ES-I3 (cell line): ENCODE measurements at regions not wholly inside any gene's neighbourhood (a gene's known extent, or its start where the extent isn't known, plus 50 kb on each side); places are given as distances from the start of the nearest gene placed in this dataset.

Experiments
- H3K36me3 ChIP-seq: 2 replicates; pipeline ENCODE4 v1.6.1; 2013; ENCODE audit warnings: mild to moderate bottlenecking, low read length, control low read depth, moderate library complexity; ENCODE audit not compliant: insufficient read depth
- H3K4me1 ChIP-seq: 2 replicates; pipeline ENCODE4 v1.6.1; 2013; ENCODE audit warnings: mild to moderate bottlenecking, control low read depth, low read length; ENCODE audit not compliant: insufficient read depth
- H3K9ac ChIP-seq: 2 replicates; pipeline ENCODE4 v1.6.1; 2013; ENCODE audit warnings: low read depth, mild to moderate bottlenecking, low read length, moderate library complexity
- H3K9me3 ChIP-seq: 2 replicates; pipeline ENCODE4 v1.6.1; 2013; ENCODE audit warnings: mild to moderate bottlenecking, low read length, moderate library complexity; ENCODE audit not compliant: control insufficient read depth, insufficient read depth

DNA sequence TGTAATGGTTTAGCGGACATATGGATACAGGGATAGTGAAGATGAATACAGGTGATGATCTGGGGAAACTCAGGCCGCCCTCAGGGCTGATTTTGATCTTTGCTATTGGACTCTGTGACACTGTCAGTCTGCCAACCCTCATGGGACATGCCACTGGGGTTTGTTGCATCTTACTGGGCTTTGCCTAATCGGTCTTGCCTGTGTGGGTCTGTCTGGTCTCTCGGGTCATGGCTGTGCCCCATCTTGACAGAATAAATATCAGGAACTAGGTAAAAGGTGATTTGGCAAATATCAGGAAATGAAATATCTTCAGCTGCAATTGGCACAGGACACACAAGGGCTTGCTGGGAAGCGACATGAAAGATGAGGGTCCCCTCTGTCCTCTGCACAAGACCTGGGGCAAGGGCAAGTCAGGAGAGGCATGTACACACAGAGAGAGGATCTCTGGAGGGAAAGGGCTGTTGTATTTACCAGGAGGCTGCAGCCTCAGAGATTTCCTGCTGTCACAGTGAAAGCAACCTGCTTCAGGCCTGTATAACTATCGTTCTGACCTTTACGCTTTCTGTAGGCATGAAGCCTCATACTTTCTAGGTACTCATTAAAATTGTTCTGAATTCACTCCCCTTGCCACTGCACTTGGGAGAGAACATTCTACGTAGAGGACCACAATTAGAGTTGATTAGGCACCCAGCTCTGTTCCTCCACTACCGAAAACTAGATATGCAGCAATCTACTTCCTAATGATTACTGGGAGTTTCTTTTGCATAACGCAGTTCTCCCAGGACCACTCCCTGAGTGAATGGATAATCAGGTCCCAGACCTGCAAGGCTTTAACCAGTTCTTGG lies 52.0 kb upstream of the GADD45A start:
- Histone ChIP-seq H3K9ac (no peak overlapping the region), H3K36me3 (no peaks in the 10 kb centered on the region), H3K4me1 (no peaks in the 10 kb centered on the region), H3K9me3 (no peaks in the 10 kb centered on the region)

DNA sequence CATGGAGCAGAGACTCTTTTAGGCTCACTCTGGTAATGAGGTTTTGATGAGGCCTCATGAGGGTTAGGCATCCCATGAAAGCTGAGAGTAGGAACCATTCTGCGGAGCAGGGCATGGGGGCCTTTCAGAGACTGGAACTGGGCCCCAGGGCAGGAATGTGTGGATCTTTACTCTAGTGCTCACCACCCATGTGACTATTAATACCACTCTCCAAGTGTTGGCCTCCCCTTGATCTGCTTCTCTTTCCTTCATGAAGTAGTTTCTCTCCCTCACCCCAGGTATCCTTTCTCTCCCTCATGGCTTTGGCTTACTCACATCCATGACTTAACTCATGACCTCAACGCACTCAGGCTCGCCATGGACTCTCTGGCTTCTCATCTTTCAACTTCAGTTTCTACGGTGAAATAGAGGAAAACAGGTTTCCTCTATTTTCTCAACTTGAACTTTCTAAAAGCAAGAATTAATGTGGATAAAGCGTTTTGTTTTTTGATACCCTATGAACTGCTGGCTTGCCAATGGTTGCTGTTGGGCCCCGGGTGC lies 50.5 kb upstream of the GADD45A start:
- H3K9ac ChIP-seq, result no peak overlapping the region
- no peaks in the 10 kb centered on the region for H3K4me1 ChIP-seq
- no peaks in the 10 kb centered on the region for H3K9me3 ChIP-seq
- H3K36me3 ChIP-seq, result no peaks in the 10 kb centered on the region

GRCh38 chr1:67635055-67635809 lies 49.8 kb upstream of the GADD45A start:
- H3K9me3 ChIP-seq, result no peaks in the 10 kb centered on the region
- no peaks in the 10 kb centered on the region for H3K36me3 ChIP-seq
- H3K4me1 ChIP-seq, result no peaks in the 10 kb centered on the region
- H3K9ac ChIP-seq, result no peak overlapping the region
